Midbrain (tissue), 1 donor: ENCODE measurements at regions not wholly inside any gene's neighbourhood (a gene's known extent, or its start where the extent isn't known, plus 50 kb on each side); places are given as distances from the start of the nearest gene placed in this dataset.

Source experiments
- DNase-seq: peaks from one replicate; lab custom pipeline; 2025; lab: John Stamatoyannopoulos, UW

DNA sequence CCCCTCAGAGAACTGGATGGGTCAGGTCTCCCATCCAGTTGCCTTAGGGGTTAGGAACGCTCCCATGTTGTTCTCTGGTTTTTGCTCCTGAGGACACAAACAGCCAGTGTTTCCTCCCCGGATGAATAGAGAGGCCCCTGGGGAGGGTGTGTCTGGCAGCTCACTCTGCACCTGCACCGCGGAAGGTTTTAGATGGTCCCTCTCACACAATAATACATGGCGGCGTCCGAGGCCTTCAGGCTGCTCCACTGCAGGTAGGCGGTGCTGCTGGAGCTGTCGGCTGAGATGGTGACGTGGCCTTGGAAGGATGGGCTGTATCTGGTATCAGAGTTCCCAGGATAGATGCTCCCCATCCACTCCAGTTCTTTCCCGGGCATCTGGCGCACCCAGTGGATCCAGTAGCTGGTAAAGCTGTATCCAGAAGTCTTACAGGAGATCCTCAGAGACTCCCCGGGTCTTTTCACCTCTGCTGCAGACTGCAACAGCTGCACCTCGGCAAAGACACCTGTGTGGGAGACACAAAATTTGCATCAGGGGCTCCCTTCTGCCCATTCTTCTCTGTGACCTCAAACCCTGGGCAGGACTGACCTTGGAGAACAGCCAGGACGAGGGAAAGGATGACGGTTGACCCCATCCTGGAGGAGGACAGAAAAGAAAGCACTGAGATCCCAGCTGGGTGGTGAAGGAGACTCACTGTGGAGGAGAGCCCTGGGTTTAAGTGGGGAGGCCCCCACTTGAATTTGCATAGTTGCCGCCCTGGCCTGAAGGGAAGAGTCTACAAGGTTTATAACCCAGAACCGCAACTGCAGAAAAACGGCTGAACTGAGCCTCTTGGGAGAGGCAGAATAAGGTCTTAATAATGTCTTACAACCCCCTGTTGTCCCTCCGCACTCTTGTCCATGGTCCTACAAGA, 1324.8 kb downstream of the TMEM121 start:
- DNase-seq: no peak

DNA sequence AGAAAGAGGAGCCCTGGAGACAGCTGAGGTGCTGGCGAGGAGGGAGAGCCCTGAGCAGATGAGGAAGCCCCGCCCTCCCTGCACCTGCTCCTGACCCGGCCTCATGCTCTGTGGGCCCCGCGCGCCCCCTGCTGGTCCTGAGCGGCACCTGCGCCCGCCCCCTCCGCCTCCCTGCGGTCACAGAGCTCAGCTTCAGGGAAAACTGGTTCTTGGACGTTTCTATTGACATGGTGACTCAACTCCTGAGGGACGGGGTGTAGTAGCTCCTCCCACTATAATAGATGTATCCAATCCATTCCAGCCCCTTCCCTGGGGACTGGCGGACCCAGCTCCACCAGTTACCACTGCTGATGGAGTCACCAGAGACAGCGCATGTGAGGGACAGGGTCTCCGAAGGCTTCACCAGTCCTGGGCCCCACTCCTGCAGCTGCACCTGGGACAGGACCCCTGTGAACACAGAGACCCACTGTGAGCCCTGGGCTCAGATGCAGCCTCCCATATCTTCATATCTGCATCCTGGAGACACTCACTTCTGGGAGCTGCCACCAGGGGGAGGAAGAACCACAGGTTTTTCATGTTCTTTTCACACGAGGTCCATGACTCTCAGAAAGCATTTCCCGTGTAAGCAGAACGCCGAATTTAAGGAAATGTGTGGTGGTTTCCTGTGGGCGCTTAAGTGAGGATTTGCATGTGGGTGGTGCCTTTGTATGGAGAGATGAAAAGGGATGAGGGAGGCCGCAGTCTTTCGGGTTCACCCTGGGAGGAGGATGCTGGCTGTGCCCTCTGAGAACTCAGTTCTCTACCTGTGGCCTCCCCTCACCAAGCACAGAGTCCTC, 1346.4 kb downstream of the TMEM121 start:
- no peak for DNase-seq

DNA sequence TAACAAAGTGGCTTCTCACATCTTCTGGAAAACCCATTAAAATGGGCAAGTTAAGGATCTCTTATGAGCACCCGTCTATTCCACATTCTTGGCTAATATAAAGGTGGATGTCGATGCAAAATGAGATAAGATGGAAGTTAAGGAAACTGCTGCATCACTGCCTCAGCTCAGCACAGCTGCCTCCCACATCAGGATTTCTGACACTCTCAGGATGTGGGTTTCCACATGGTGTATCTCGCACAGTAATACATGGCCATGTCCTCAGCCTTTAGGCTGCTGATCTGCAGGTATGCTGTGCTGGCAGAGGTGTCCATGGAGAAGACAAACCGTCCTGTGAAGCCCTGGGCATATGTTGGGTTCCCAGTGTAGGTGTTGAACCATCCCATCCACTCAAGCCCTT, 1348.0 kb downstream of the TMEM121 start:
- DNase-seq: no peak

DNA sequence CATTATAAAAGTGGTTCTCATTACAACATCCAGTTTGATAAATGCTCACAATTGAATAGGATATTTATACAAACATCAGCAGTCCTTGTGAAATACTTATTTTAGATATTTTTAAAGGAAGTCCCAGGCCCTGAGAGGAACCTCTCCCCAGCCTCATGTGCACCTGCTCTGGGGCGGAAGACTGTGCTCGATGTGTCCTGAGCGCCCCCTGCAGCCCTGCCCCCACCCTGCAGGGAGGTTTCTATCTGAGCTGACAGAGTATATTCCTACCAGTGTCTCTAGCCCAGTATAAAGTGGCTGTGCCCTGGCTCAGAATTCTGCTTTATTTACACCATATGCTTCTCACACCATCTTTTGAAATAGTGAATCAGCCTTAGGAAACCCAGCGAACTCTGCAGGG, 1349.1 kb downstream of the TMEM121 start:
- no peak for DNase-seq

DNA sequence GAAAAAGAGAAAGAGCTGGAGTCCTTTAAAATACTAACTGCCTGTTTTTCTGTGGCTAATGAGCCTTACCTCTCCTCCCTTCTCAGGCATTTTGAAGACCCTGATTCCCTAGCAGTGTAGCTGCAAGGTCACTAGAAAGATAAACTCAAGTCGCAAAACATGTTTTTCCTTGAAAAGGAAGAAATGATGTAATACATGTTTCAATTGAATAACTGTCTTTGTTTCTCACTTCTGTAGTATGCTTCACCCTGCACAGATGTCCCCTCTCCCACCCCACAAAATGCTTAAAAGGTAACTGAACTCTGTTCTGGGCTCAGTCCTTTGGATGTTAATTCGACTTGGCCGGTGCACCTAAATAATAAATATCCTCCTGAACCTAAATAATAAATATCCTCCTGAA, 1350.3 kb downstream of the TMEM121 start:
- no peak for DNase-seq

DNA sequence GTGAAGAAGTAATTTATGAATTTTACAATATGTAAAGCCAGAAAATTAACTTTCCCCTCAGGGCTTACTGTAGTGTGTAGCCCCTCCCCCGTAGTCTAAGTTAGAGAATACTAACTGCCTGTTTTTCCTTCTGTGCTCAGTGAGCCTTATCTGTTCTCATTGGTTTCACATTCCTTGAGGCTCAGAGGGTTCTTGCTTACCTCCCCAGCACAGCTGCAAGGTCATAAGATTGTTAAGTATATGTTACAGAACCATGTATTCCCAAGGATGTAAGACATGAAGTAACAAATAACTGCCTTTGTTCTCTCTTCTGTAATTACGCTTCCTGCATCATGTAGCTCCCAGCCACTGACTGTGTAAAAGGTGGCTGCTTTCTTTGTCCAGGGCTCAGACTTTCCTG, 1351.1 kb downstream of the TMEM121 start:
- DNase-seq: no peak

DNA sequence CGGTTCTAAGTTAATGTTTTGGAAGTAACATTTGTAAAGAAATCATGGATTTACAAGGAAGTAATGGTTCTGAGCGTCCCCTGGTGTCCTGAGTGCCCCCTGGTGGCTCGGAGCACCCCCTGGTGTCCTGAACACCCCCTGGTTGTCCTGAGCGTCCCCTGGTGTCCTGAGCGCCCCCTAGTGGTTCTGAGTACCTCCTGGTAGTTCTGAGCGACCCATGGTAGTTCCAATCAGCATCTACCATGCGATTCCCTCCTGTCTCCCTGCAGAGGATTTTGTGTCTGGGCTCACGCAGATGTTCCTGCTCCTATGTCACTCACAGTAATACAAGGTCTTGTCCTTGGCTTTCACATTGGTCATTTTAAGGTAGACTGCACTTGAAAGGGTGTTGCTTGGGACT, 1352.9 kb downstream of the TMEM121 start:
- no peak for DNase-seq

DNA sequence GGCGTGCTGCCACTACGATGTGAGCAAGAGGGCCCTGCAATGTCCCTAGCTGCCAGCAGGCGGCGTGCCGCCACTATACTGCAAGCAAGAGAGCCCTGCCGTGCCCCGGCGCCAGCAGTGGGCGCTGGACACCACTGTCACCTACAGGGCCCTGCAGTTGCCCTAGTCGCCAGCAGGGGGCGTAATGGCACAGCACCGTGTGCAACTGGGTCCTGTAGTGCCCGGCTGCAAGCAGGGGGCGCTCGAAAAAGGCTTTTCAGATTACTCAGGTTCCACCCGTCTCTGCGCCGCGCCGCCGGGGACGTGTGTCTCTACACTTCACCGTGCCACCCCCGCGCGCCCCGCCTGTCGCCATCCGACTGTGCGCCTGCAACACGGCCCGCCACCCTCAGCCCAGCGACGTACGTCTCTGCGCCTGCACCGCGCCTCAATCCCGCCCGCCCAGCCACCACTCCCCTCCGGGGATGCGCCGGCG, 1356.9 kb downstream of the TMEM121 start:
- no peak for DNase-seq
